GM12878 (cell line): ENCODE measurements at regions not wholly inside any gene's neighbourhood (a gene's known extent, or its start where the extent isn't known, plus 50 kb on each side); places are given as distances from the start of the nearest gene placed in this dataset.

Experiments
- ATAC-seq: fragments of 200-7000 bp; cut with Tn5 transposase; 3 replicates; pipeline ENCODE4 v1.9.1; 2020; ENCODE audit warnings: mild to moderate bottlenecking, moderate library complexity
- BruUV-seq: library from RNA; stranded (reverse); fragments of 400-500 nt; replicated peaks from 2 replicates; lab custom pipeline; 2021; lab: Mats Ljungman, UMichigan
- CTCF ChIA-PET: fragments of 300-600 bp; sonication (Branson Sonifier 250); formaldehyde crosslinking; extraction: SDS; loops from one replicate; lab custom pipeline; 2021; ENCODE audit warnings: inconsistent platforms; lab: Yijun Ruan, JAX
- POLR2A ChIA-PET: fragments of 350-600 bp; formaldehyde crosslinking; extraction: SDS; loops from one replicate; lab custom pipeline; 2021; ENCODE audit warnings: inconsistent platforms; lab: Charles Lee
- RAD21 ChIA-PET: fragments of 300-600 bp; sonication (Branson Sonifier 250); formaldehyde crosslinking; loops from one replicate; lab custom pipeline; 2023; ENCODE audit warnings: antibody characterized with exemption; ENCODE audit not compliant: unreplicated experiment; lab: Charles Lee
- SMC1A ChIA-PET: fragments of 300-600 bp; sonication (Branson Sonifier 250); formaldehyde crosslinking; loops from one replicate; lab custom pipeline; 2023; ENCODE audit not compliant: unreplicated experiment, uncharacterized antibody; lab: Charles Lee
- DNase-seq: peaks from one replicate; pipeline ENCODE4 v3.0.0-alpha.2; 2011; ENCODE audit warnings: low read depth, low spot score
- FAIRE-seq: peaks from 3 replicates; lab custom pipeline; 2011; peaks lifted over from hg19 to GRCh38; lab: Jason Lieb, UNC
- H2AFZ ChIP-seq: 2 replicates; pipeline ENCODE4 v1.6.0; 2011; ENCODE audit warnings: low read depth, low read length, control low read depth; ENCODE audit not compliant: control insufficient read depth
- H3K27ac ChIP-seq: 2 replicates; pipeline ENCODE4 v1.5.1; 2011; ENCODE audit warnings: control low read depth; ENCODE audit not compliant: control insufficient read depth, insufficient read depth
- H3K27me3 ChIP-seq, 2 experiments: replicated peaks in 1 of 2; 2 replicates each; pipeline versions ENCODE4 v1.6.0 to v1.6.1; 2011; ENCODE audit warnings: low read length in 1 of 2; ENCODE audit not compliant: control insufficient read depth in 2 of 2, insufficient read depth in 2 of 2
- H3K36me3 ChIP-seq, 2 experiments: 2 replicates each; pipeline ENCODE4 v1.5.1; 2011; ENCODE audit warnings: low read length in 1 of 2; ENCODE audit not compliant: control insufficient read depth in 2 of 2, insufficient read depth in 2 of 2
- H3K4me1 ChIP-seq: 2 replicates; pipeline ENCODE4 v1.6.1; 2011; ENCODE audit warnings: mild to moderate bottlenecking, low read length, moderate library complexity, mixed read lengths; ENCODE audit not compliant: control insufficient read depth, insufficient read depth
- H3K4me2 ChIP-seq: 2 replicates; pipeline ENCODE4 v1.6.0; 2011; ENCODE audit warnings: control low read depth; ENCODE audit not compliant: control insufficient read depth, insufficient read depth
- H3K4me3 ChIP-seq: fragments of 200-600 bp; sonication (generic); 2 replicates; pipeline ENCODE4 v1.5.1; 2016
- H3K79me2 ChIP-seq: 2 replicates; pipeline ENCODE4 v1.6.0; 2011; ENCODE audit warnings: low read length; ENCODE audit not compliant: control insufficient read depth, insufficient read depth
- H3K9ac ChIP-seq: 2 replicates; pipeline ENCODE4 v1.8.0; 2011; ENCODE audit warnings: low read length, control low read depth, mixed read lengths; ENCODE audit not compliant: control insufficient read depth, insufficient read depth
- H3K9me3 ChIP-seq: replicated peaks from 3 replicates; pipeline ENCODE4 v1.5.1; 2011; ENCODE audit warnings: mild to moderate bottlenecking, low read length; ENCODE audit not compliant: control insufficient read depth, insufficient read depth
- H4K20me1 ChIP-seq: 2 replicates; pipeline ENCODE4 v1.6.0; 2011; ENCODE audit not compliant: control insufficient read depth, insufficient read depth
- E4F1 ChIP-seq: fragments of 450-650 bp; IDR thresholded peaks from 2 replicates; pipeline ENCODE4 v1.6.1; 2018; ENCODE audit warnings: borderline replicate concordance, mild to moderate bottlenecking; ENCODE audit not compliant: partially characterized antibody
- HCFC1 ChIP-seq: fragments of 150-350 bp; IDR thresholded peaks from 2 replicates; pipeline ENCODE4 v1.6.1; 2014; ENCODE audit warnings: low read length
- IKZF1 ChIP-seq: fragments of 450-650 bp; conservative IDR thresholded peaks from 2 replicates; pipeline ENCODE4 v1.6.1; 2017; ENCODE audit warnings: antibody characterized with exemption, mild to moderate bottlenecking
- KAT2A ChIP-seq: conservative IDR thresholded peaks from 2 replicates; pipeline ENCODE4 v1.6.1; 2011; ENCODE audit warnings: low read depth, low read length; ENCODE audit not compliant: control insufficient read depth
- KDM1A ChIP-seq: fragments of 200-600 bp; sonication (generic); IDR thresholded peaks from 2 replicates; pipeline ENCODE4 v1.6.1; 2016; ENCODE audit warnings: borderline replicate concordance
- MEF2A ChIP-seq: IDR thresholded peaks from 2 replicates; pipeline ENCODE4 v1.6.1; 2011; ENCODE audit warnings: low read depth, mild to moderate bottlenecking, low read length, moderate library complexity; ENCODE audit not compliant: insufficient read depth
- MYB ChIP-seq: fragments of 150-350 bp; IDR thresholded peaks from 2 replicates; pipeline ENCODE4 v1.6.1; 2014; ENCODE audit warnings: mild to moderate bottlenecking, low read depth, low read length, borderline replicate concordance
- NFXL1 ChIP-seq: fragments of 450-650 bp; IDR thresholded peaks from 2 replicates; pipeline ENCODE4 v1.6.1; 2017; ENCODE audit warnings: antibody characterized with exemption, mild to moderate bottlenecking, borderline replicate concordance
- POLR2AphosphoS2 ChIP-seq: IDR thresholded peaks from 2 replicates; pipeline ENCODE4 v1.6.1; 2011; ENCODE audit warnings: low read depth, mild to moderate bottlenecking, low read length, improper control_type of control experiment, moderate library complexity
- RB1 ChIP-seq: fragments of 450-650 bp; formaldehyde crosslinking; IDR thresholded peaks from 2 replicates; pipeline ENCODE4 v1.6.1; 2017; ENCODE audit warnings: mild to moderate bottlenecking, borderline replicate concordance
- RELA ChIP-seq: fragments of 450-650 bp; IDR thresholded peaks from 2 replicates; pipeline ENCODE4 v1.8.0; 2014; ENCODE audit warnings: borderline replicate concordance; ENCODE audit not compliant: partially characterized antibody
- SIN3A ChIP-seq: IDR thresholded peaks from 2 replicates; pipeline ENCODE4 v1.6.1; 2012; ENCODE audit warnings: low read depth, low read length, improper control_type of control experiment
- SMAD1 ChIP-seq: fragments of 450-650 bp; IDR thresholded peaks from 2 replicates; pipeline ENCODE4 v1.6.1; 2018; ENCODE audit warnings: mild to moderate bottlenecking, low read depth; ENCODE audit not compliant: partially characterized antibody
- SRF ChIP-seq, 2 experiments: IDR thresholded peaks; 2 replicates each; pipeline ENCODE4 v1.6.1; 2011; ENCODE audit warnings: low read depth in 2 of 2, low read length in 2 of 2, mild to moderate bottlenecking in 1 of 2, moderate library complexity in 1 of 2
- SUZ12 ChIP-seq: fragments of 200-600 bp; sonication (generic); IDR thresholded peaks from one replicate; pipeline ENCODE4 v1.6.1; 2018; ENCODE audit warnings: antibody characterized with exemption, mild to moderate bottlenecking; ENCODE audit not compliant: unreplicated experiment
- ZNF274 ChIP-seq: IDR thresholded peaks from one replicate; pipeline ENCODE4 v1.8.0; 2011; ENCODE audit not compliant: insufficient read length, insufficient read depth
- WGBS: methylation state at CpG from one replicate; pipeline ENCODE4 v1.1.6; 2016; ENCODE audit warnings: low lambda C conversion rate; ENCODE audit not compliant: insufficient replicate concordance, insufficient coverage; ENCODE audit errors: missing lambda C conversion rate; 5-methylcytosine and 5-hydroxymethylcytosine counted together
- in situ Hi-C: fragments of 300-500 bp; cut with MboI; formaldehyde crosslinking; loops from 9 replicates; pipeline ENCODE4 v1.14.3; 2018; ENCODE audit warnings: mixed read lengths
- intact Hi-C: fragments of 100-400 bp; cut with micrococcal nuclease; formaldehyde crosslinking; loops from one replicate; pipeline ENCODE4 v1.14.2; 2022; ENCODE audit not compliant: unreplicated experiment

- Histone ChIP-seq H3K4me3 (no peak overlapping the region), H4K20me1 (no peaks in the 10 kb centered on the region), H3K36me3 (no peaks in the 10 kb centered on the region), H3K79me2 (no peaks in the 10 kb centered on the region), H3K27ac (0 out of 2 replicates have a peak overlapping the region, but pooled peaks have one; percentile 11), H3K9me3 (peaks cover 6% of the 10 kb centered on the region; the same call in 2 of the 3 replicates), H3K27me3 (no peaks in the 10 kb centered on the region), H2AFZ (no peak overlapping the region), H3K4me1 (peaks cover 29% of the 10 kb centered on the region), H3K9ac (no peak overlapping the region), H3K4me2 (no peak overlapping the region)
- in situ Hi-C loops (no loop called here), intact Hi-C loops (no loop called here)
- WGBS = 88% methylated on average over 10 of the region's 10 CpGs
- ATAC-seq (no peak), DNase-seq (no peak), FAIRE-seq (no peak)
- TF ChIP-seq RB1 (no peak), SRF (IDR thresholded peaks at IDR 0.05; ENCODE audit: low read depth in 2 of 2, low read length in 2 of 2) (no peak), SIN3A (no peak), IKZF1 (no peak), POLR2AphosphoS2 (no peak), MEF2A (no peak), SMAD1 (no peak), KAT2A (no peak), MYB (no peak), ZNF274 (no peak), E4F1 (no peak), HCFC1 (no peak), KDM1A (no peak), SUZ12 (no peak), RELA (no peak), NFXL1 (no peak)
- ChIA-PET RAD21 (interaction anchor here (0.5 to 1.8 kb wide), 2 partner anchors 23 to 109 kb away, joined by 3 to 4 read pairs; no protein-coding TSS in a partner anchor), SMC1A (interaction anchor here (1.0 to 1.2 kb wide), 2 partner anchors 87 to 151 kb away, joined by 3 to 4 read pairs; no protein-coding TSS in a partner anchor), CTCF (no interaction called here), POLR2A (interaction anchor here (0.6 to 2.2 kb wide), 3 partner anchors 15 to 66 kb away, joined by 3 to 7 read pairs (median 5); no protein-coding TSS in a partner anchor)
- BruUV-seq = no TSS peak
These were observed 179.4 kb upstream of the TAB2 start for GRCh38 chr6:149138089-149138488.
